ENCODE measurements at regions not wholly inside any gene's neighbourhood (a gene's known extent, or its start where the extent isn't known, plus 50 kb on each side); places are given as distances from the start of the nearest gene placed in this dataset.
"Not testable (repeated sequence)": the region's sequence is repeated elsewhere in the genome, so short reads cannot be mapped to it uniquely, and the experiment has no call there.

DNA sequence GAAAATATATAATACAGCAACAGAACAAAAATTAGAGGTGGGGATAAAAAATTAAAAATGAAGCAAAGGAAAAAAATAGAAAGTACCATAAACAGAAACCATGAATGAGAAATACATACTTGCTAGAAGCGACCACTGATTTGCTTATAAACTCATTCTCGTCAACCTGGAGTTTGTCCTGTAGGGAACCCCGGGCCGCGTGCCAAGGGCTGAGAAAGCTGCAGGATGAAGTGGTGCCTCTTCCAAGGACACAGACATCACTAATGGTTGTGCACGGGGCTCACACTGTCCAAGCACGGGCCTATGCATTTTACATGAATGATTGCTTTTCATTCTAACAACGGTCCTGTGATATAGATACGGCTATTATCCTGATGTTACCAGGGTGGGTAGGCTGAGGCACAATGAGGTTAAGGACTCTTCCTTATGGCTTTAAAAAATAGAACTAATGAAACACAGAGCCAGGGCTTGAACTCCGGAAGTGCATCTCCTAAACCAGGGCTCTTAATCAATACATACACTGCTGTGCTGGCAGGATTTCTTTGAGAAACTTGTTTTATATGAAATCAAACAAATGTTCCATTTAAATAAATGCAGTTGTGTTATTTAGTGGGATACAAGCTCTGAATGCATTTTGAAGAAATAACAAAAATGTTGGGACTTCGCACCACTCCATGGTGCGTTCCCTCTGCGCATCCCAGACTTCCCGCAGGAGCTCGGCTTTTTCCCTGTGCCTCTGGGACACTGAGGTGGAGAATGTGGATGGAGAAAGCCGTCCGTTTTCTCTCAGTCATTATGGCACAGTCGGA lies 113.9 kb upstream of the PHACTR3 start:
- DNase-seq (ENCODE audit: low read depth in 3 of 3, low spot score in 2 of 3): not testable (repeated sequence)

DNA sequence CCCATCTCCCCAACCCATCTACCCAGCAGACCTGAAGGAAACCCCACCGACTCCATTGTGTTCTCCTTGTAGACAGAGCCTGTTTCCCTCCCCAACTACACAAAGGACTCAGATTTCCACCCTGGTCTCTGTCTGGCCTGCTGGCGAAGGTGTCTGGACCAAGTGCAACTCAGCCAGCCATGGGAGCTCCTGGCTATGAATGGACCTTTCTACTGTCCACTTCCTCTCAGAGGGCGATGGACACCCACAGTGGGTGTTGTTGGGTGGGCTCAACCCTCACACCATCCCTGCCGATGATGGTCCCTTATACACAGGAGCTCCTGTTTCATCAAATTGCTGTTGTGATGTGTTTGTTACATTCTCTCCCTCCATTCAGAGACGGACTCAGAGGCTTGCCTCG lies 112.5 kb upstream of the PHACTR3 start:
- DNase-seq (ENCODE audit: low read depth in 3 of 3, low spot score in 2 of 3): no peak

DNA sequence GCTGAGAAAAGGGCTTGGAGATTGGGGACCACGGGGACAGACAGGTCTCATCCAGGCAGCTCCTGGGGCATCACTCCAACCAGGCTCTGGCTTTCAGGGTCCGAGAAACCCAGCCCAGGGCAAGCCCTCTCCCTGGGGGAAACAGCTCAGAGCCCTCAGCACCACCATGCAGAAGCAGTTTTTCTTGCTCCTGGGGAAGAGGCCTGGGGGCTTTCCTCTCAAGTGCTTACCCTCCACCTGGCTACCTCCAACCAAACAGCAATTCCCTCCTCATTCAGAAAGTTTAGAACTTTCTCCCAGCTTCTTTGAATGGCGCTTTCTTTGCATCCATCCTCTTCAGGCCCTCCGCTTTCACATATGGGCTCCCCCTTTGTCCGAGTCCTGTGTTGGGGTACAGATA lies 110.4 kb upstream of the PHACTR3 start:
- DNase-seq (ENCODE audit: low read depth in 3 of 3, low spot score in 2 of 3): no peak

DNA sequence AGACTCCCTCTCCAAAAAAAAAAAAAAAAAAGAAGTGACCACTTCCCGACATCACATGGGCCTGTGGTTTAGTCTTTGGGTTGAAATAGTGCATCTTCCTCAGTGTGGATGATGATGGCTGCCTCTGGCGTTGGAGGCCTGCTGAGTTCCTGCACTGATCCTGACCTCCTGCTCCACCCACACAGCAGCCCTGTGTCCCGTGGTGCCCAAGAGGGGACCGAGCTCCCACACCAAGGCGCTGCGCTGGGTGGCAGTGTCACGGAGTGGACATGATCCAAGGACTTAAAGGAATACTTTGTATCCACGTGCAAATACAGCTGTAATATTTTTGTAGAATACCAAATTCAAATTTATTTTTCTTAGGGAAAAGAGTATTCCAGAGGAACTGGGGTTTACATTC lies 109.2 kb upstream of the PHACTR3 start:
- DNase-seq (ENCODE audit: low read depth in 3 of 3, low spot score in 2 of 3): no peak

DNA sequence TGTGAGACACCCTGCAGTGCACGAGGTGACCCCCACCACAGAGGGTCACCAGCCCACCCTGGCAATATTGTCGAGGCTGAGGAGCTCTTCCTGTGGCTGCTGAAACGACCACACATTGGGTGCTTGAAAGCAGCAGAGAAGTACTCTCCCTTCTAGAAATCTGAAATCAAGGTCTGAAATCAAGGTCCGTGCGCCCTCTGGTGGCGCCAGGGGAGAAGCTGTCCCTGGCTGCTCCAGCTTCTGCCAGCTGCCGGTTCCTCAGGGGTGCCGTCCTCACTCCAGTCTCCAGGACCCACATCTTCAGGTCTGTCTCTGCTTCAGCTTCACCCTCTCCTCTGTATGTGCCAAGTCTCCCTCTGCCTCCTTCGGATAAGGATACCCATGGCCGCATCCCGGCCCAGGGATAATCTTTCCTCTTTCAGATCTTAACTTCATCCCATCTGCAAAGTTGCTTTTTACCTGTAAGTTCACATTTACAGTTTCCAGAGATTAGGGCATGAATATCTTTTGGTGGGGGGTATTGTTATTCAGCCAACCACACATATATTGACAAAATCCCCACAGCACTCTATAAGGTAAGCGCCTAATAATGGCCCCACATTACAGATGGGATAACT lies 108.3 kb upstream of the PHACTR3 start:
- DNase-seq (ENCODE audit: low read depth in 3 of 3, low spot score in 2 of 3): peak; percentile 45 to 53 (median 45)

DNA sequence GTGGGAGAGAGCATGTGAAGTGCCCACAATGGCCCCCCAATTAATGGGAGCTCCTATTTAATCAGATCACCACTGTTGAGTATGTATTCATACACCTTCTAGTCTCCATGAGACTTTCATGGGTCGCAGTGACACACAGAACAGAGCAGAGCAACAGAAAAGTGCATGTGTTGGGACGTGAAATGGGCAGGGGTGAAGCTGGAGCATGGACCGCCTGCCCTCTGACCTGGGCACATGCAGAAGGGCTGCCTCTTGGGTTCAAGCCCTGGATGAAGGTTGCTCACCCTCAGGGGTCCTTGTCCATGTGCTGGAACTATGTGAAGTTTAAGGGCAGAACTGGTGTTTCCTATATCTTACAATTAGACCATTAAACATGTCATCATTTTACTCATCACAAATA lies 106.0 kb upstream of the PHACTR3 start:
- DNase-seq (ENCODE audit: low read depth in 3 of 3, low spot score in 2 of 3): no peak

DNA sequence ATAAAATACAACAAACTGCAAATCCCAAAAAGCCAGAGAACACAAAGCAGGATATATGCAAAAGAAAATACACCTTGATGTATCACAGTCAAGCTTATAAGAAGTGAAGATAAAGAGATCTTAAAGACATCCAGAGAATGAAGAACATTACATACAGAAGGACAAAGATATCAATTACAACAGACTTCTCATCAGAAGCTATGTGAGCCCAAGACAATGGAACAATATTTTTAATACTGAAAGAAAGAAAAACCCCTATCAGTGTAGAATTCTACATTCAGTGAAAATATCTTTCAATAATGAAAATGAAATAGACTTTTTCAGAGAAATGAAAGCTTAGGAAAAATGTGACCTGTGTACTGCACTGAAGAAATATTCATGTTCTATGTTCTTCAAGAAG lies 104.5 kb upstream of the PHACTR3 start:
- no peak for DNase-seq (ENCODE audit: low read depth in 3 of 3, low spot score in 2 of 3)

DNA sequence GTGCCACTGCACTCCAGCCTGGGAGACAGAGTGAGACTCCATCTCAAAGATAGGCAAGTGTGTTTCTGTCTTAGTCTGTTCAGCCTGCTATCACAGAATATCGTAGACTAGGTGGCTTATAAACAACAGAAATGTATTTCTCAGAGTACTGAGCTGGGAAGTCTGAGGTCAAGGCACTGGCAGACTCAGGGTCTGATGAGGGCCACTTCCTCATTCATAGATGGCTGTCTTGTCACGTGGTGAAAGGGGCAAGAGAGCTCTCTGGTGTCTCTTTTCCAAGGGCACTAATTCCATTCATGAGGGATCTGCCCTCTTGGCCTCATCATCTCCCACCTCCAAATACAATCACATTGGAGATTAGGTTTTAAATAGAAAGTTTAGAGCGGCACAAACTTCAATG lies 95.6 kb upstream of the PHACTR3 start:
- no peak for DNase-seq (ENCODE audit: low read depth in 3 of 3, low spot score in 2 of 3)

DNA sequence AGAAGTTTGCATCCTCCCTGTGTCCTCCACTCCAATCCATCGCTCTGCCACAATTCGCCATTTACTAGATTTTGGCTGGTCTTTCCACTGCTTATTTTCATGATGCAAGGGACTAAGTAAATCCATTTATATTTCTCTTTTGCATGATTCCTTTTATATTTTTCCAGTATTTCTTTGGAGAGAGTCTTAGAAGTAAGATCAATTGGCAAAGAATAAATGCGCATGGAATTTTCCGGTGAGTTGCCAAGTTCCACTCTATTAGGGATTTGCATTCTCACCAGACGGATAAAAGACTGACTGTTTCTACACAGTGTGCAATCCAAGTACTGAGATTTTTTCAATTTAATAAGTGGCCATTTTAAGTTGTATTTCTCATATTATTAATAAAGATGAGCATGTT lies 91.7 kb upstream of the PHACTR3 start:
- DNase-seq (ENCODE audit: low read depth in 3 of 3, low spot score in 2 of 3): no peak

DNA sequence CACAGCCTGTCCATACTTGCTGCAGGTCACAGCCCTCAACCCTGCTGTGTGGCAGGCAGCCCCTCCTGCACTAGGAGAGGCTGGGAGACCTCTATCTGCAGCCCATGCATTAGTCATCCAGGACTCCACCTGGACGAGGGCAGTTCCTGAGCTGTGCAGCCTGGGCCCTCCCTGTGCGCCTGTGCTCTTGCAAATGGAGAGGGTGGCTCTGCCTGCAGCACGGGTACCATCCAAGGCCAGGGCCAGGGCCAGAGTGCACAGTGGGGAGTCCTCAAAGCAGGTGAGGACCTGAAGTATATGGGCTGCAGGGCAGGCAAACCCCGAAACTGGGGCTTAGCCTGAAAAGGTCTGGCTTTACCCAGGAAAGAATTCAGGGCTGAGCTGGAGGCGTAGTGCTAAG lies 89.8 kb upstream of the PHACTR3 start:
- no peak for DNase-seq (ENCODE audit: low read depth in 3 of 3, low spot score in 2 of 3)

DNA sequence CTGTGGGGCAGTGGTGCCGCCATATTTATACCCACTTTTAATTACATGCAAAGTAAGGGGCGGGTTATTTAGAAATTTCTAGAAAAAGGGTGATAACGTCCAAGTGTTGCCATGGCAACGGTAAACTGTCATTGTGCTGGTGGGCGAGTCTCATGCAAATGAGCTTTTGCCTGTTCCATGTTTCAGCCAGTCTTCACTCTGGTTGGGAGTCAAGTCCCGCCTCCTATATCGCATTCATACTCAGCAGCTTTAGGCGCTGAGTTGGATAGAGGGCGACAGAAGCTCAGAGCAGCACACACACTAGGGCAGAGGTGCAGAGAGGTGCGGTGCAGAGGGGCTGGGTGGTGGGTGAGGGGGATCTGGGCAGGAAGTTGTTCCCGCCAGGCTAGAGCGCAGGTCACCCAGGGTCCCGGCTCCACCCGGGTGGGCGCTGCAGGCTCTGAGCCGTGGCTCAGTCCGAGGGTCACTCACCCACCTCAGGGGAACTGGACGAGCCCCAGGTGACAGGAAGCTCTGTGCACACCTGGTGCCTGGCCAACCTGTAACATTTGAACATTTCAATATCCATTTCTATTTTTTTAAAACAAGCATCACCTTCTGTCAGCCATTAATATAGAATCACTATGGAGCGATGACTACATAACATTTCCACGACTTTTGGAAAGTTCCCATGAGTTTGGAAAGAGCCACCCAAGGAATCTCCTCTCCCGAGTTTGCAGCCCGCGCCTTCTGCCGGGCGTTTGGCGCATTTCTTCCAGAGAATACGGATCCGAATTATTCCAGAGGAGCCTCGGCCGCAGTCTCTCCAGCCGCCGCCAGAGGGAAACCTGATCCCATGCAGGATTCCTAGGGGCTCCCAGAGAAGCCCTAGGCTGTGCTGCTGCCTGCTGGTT lies 89.1 kb upstream of the PHACTR3 start:
- DNase-seq (ENCODE audit: low read depth in 3 of 3, low spot score in 2 of 3): peak; percentile 67 to 76 (median 69)

DNA sequence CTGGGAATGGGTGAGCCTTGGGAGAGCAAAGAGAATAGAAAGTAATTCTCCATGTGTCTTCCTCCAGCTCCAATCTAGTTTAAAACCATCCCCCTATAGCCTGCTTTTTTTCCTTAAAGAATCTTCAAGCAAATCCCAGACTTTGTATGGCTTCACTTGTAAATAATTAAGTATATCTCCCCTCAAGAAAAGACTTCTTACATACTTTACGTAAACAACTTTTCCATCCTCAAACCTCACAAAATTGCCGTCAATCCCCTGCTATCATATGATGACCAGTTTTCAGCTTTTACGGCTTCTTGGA lies 88.5 kb upstream of the PHACTR3 start:
- no peak for DNase-seq (ENCODE audit: low read depth in 3 of 3, low spot score in 2 of 3)

DNA sequence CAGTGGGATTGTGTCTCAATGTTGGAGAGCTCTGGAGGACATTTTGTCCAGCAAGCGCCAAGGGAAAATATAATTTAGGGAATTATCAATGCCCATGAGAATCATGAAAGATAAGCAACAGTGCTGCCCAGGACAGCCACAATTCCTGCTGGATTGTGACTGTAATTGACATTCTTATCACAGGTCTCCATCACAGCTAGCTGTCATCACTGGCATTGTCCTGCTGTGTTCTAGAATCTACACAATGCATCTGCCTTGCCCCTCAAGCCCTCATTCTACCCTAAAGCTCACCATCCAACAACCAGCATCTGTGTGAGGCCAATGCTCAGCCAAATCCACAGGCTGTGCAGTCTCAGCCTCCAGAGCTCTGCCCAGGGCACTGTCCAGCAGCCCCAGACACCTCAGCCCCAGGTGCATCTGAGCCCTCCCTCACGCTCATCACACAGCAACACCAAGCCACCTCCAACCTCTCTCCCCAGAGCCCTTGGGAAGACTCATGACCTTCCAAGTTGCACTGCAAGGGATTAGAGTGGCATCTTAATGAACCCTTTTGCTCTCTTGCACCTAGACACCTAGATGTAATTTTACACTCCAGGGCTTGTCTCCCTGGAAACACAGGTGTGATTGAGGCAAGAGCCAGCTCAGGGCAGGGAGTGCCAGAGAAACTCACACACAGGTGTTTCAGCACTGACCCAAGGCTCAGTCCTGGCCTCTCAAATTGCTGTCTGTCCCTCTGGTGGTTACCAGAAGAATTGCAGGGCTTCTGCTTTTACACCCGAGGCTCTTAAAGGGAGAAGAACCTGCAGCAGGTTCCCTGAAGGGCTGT lies 85.2 kb upstream of the PHACTR3 start:
- DNase-seq (ENCODE audit: low read depth in 3 of 3, low spot score in 2 of 3): peak in 1 of 3 donors; percentile 19

DNA sequence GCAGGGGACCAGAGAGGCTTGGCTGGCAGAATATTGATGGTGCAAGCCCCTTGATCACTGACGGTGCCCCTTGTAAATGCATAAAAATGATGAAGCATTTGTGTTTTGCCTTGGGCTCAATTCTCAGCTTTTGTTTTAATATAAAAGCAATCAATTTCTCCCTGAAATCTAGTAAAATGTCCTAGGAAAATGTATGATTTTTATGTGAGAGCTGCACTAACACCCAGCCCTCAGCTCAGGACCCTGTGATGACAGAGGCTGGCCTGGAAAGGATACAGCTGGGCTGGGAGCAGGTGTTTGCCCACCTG lies 84.7 kb upstream of the PHACTR3 start:
- DNase-seq (ENCODE audit: low read depth in 3 of 3, low spot score in 2 of 3): no peak

DNA sequence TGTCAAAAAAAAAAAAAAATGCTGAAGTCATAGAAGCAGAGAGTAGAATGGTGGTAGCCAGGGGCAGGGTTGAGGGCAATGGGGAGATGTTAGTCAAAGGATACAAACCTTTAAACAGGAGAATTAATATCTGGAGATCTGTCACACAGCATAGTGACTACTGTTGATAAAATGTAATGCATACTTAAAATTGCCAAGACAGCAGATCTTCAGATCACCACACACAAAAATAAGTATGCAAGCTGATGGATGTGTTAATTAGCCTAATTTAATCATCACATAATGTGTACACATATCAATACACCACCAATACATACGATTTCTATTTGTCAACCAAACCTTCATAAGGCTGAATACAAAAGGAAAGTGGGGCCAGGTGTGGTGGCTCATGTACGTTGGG lies 83.5 kb upstream of the PHACTR3 start:
- DNase-seq (ENCODE audit: low read depth in 3 of 3, low spot score in 2 of 3): no peak

DNA sequence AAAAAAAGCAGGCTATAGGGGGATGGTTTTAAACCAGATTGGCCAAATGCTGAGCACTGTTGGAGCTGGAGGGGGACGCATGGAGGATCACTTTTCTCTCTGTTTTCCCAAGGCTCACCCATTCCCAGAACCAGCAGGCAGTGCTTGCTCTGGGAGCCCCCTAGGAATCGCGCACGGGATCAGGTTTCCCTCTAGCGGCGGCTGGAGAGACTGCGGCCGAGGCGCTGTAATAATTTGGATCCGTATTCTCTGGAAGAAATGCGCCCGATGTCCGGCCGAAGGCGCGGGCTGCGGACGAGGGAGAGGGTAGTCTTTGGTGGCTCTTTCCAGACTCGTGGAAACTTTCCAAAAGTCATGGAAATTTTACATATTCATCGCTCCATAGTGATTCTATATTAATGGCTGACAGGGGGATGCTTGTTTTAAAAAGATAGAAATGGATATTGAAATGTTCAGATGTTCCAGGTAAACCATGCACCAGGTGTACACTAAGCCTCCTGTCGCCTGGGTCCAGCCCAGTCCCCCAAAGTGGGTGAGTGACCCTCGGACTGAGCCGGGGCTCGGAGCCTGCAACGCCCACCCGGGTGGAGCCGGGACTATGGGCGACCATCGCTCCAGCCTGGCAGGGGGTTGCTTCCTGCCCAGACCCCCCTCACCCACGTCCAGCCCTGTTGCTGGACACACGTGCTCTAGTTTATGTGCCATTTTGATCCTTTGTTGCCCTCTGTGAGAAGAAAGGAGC lies 78.7 kb upstream of the PHACTR3 start:
- DNase-seq (ENCODE audit: low read depth in 3 of 3, low spot score in 2 of 3): peak; percentile 33 to 37 (median 36)

DNA sequence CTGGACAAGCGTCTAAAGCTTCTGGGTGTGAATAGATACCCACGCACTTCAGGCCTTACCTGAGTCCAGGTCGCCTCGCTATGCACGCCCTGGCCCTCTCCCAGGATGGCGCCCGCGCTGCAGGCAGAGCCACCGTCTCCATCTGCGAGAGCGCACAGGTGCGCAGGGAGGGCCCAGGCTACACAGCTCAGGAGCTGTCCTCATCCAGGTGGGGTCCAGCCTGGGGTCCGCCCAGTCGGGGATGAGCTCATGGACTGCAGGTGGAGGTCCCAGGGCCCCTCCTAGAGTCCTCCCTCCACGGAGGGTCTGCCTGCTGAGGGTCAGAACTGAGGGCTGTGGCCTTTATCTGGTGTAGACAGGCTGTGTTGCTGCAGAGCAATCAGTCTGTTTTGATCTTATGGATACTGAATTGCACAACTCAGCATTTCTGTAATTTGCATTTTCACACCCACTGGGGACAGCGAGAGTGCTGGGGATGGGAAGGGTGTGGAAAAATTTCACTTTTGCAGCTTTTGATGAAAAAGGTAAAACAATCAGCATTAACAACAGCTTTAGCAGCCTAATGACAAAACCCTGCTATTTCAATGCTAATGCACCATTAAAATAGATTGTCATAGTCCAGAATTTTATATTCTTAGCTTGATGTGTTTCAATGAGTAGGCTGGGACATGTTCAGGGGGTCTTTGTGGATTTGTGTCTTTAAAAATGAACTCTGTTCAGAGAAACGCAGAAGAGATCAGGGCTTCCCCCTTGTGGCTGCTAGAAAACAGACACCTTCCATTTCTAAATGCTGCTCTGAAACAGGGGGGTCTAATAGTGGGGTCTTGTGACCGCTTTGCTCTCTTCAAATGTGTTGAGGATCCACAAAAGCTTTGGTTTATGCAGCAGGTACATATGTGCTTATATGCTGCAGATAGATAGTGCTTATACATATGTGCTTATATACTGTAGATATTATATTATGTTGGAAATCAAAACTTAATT lies 77.8 kb upstream of the PHACTR3 start:
- DNase-seq (ENCODE audit: low read depth in 3 of 3, low spot score in 2 of 3): no peak

DNA sequence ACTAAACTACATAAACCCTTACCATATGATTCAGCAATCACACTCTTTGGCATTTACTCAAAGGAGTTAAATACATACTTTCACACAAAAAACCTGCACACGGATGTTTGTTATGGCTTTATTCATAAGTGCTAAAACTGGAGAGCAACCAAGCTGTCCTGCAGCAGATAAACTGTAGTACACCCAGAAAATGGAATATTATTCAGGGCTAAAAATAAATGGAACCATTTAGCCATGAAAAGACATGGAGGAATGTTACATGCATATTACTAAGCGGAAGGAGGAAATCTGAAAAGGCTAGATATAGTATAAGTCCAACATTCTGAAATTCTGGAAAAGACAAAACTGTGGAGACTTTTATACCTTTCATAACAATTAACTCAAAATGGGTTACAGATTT lies 73.6 kb upstream of the PHACTR3 start:
- no peak for DNase-seq (ENCODE audit: low read depth in 3 of 3, low spot score in 2 of 3)

DNA sequence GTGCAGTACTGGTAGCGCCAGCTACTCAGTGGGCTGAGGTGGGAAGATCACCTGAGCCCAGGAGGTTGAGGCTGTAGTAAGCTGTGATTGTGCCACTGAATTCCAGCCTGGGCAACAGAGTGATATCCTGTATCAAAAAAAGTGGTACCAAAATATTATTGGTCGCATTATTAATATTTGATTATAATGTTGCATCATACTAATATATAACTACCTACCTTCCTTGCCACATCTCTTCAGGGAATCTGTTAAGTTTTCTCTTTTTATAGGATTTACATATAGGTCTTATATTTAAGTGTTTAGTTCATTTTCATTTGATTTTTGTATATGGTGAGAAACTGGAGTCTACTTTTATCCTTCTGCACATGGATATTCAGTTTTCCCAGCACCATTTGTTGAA lies 66.3 kb upstream of the PHACTR3 start:
- no peak for DNase-seq (ENCODE audit: low read depth in 3 of 3, low spot score in 2 of 3)
